Osteoblast (primary cell): ENCODE measurements at regions not wholly inside any gene's neighbourhood (a gene's known extent, or its start where the extent isn't known, plus 50 kb on each side); places are given as distances from the start of the nearest gene placed in this dataset.

ENCODE experiments used
- DNase-seq: peaks from one replicate; pipeline ENCODE4 v3.0.0; 2011; ENCODE audit warnings: low spot score, mixed read lengths; ENCODE audit not compliant: insufficient read length; ENCODE audit errors: missing footprints
- H2AFZ ChIP-seq: 2 replicates; pipeline ENCODE4 v1.6.0; 2011; ENCODE audit warnings: mild to moderate bottlenecking, low read length
- H3K27ac ChIP-seq: 2 replicates; pipeline ENCODE4 v1.5.1; 2011; ENCODE audit warnings: mild to moderate bottlenecking, low read depth, low read length, moderate library complexity
- H3K27me3 ChIP-seq: 2 replicates; pipeline ENCODE4 v1.6.0; 2012; ENCODE audit warnings: mild to moderate bottlenecking, control low read depth, inconsistent platforms, low read length, moderate library complexity; ENCODE audit not compliant: insufficient read depth
- H3K36me3 ChIP-seq: 2 replicates; pipeline ENCODE4 v1.5.1; 2011; ENCODE audit warnings: mild to moderate bottlenecking, low read length, control low read depth, moderate library complexity; ENCODE audit not compliant: insufficient read depth
- H3K4me1 ChIP-seq: 2 replicates; pipeline ENCODE4 v1.5.1; 2011; ENCODE audit warnings: mild to moderate bottlenecking, low read length, control low read depth, moderate library complexity; ENCODE audit not compliant: insufficient read depth
- H3K4me2 ChIP-seq: 2 replicates; pipeline ENCODE4 v1.6.0; 2011; ENCODE audit warnings: mild to moderate bottlenecking, low read length; ENCODE audit not compliant: insufficient read depth
- H3K4me3 ChIP-seq: fragments of 200-600 bp; sonication (generic); 3 replicates; pipeline ENCODE4 v1.5.1; 2012; ENCODE audit warnings: mild to moderate bottlenecking, low read length, inconsistent platforms; ENCODE audit not compliant: insufficient read depth
- H3K79me2 ChIP-seq: 2 replicates; pipeline ENCODE4 v1.6.0; 2012; ENCODE audit warnings: mild to moderate bottlenecking, low read length, control low read depth, inconsistent platforms; ENCODE audit not compliant: insufficient read depth
- H3K9me3 ChIP-seq: 2 replicates; pipeline ENCODE4 v1.5.1; 2011; ENCODE audit warnings: low read depth, low read length, control low read depth
- H4K20me1 ChIP-seq: 2 replicates; pipeline ENCODE4 v1.6.0; 2012; ENCODE audit warnings: mild to moderate bottlenecking, low read length, control low read depth; ENCODE audit not compliant: insufficient read depth
- CTCF ChIP-seq: IDR thresholded peaks from 2 replicates; pipeline ENCODE4 v1.5.1; 2011; ENCODE audit warnings: mild to moderate bottlenecking, low read depth, low read length, moderate library complexity; ENCODE audit errors: extremely low read depth

DNA sequence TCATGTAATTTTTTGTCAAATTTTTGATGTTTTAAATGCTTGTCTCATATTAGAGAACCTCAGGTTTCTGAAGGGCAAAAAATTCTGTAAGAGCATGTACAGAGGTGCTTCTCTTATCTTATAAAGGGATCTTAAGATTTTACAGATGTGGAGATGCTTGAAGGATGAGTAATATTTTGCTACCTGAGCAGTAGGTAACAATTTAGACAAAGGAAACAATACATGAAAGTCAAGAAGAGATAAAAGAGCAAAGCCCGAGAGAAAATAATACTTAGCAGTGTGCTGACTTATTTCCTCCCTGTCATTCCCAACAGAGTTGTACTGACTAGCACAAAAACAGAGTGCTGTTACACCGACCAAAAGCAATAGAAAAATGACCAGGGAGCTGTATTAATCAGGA is 98.1 kb upstream of the PTPRR start:
- Histone ChIP-seq H3K79me2 (no peaks in the 10 kb centered on the region), H3K9me3 (no peaks in the 10 kb centered on the region), H2AFZ (no peak overlapping the region), H3K36me3 (no peaks in the 10 kb centered on the region), H3K27me3 (peaks cover 4% of the 10 kb centered on the region), H3K4me1 (no peaks in the 10 kb centered on the region), H3K4me3 (no peak overlapping the region), H4K20me1 (no peaks in the 10 kb centered on the region), H3K27ac (no peak overlapping the region), H3K4me2 (no peak overlapping the region)
- no peak for DNase-seq
- no peak for TF ChIP-seq CTCF

- no peak for DNase-seq
- peak overlapping the region; percentile 45 for H3K4me3 ChIP-seq
These were observed 93.7 kb upstream of the PTPRR start for GRCh38 chr12:71014180-71014785.

GRCh38 chr12:71011261-71011660 is 90.7 kb upstream of the PTPRR start:
- Histone ChIP-seq H3K9me3 (no peaks in the 10 kb centered on the region), H3K27ac (no peak overlapping the region), H3K27me3 (no peaks in the 10 kb centered on the region), H3K4me1 (peaks cover 6% of the 10 kb centered on the region), H2AFZ (no peak overlapping the region), H3K79me2 (no peaks in the 10 kb centered on the region), H3K4me2 (no peak overlapping the region), H3K4me3 (no peak overlapping the region), H4K20me1 (no peaks in the 10 kb centered on the region), H3K36me3 (no peaks in the 10 kb centered on the region)
- DNase-seq: peak; percentile 22
- no peak for TF ChIP-seq CTCF

More at GRCh38 chr12:71014180-71014785, 93.7 kb upstream of the PTPRR start:
- Histone ChIP-seq H3K27me3 (peaks cover 4% of the 10 kb centered on the region), H3K36me3 (no peaks in the 10 kb centered on the region), H3K9me3 (no peaks in the 10 kb centered on the region), H3K79me2 (no peaks in the 10 kb centered on the region), H4K20me1 (no peaks in the 10 kb centered on the region), H3K4me2 (peak overlapping the region; percentile 68), H3K27ac (no peak overlapping the region), H3K4me1 (peaks cover 6% of the 10 kb centered on the region), H2AFZ (peak overlapping the region; percentile 42)
- TF ChIP-seq CTCF: peak; percentile 52

GRCh38 chr12:71010143-71010479 is 89.6 kb upstream of the PTPRR start:
- Histone ChIP-seq H4K20me1 (no peaks in the 10 kb centered on the region), H3K4me3 (no peak overlapping the region), H3K4me1 (peaks cover 6% of the 10 kb centered on the region), H3K36me3 (no peaks in the 10 kb centered on the region), H3K27me3 (no peaks in the 10 kb centered on the region), H3K79me2 (no peaks in the 10 kb centered on the region), H3K4me2 (no peak overlapping the region), H3K27ac (no peak overlapping the region), H2AFZ (no peak overlapping the region), H3K9me3 (no peaks in the 10 kb centered on the region)
- TF ChIP-seq CTCF: no peak
- no peak for DNase-seq
